ENCODE measurements at regions not wholly inside any gene's neighbourhood (a gene's known extent, or its start where the extent isn't known, plus 50 kb on each side); places are given as distances from the start of the nearest gene placed in this dataset.

- TF ChIP-seq YY1 (IDR thresholded peaks at IDR 0.05; ENCODE audit: low read depth, low read length) (no peak), BACH1 (IDR thresholded peaks at IDR 0.05; ENCODE audit: low read length) (no peak), POLR2A (IDR thresholded peaks at IDR 0.05; ENCODE audit: control extremely low read depth in 1 of 2, low read depth in 2 of 2, low read length in 2 of 2) (no peak), GTF2F1 (IDR thresholded peaks at IDR 0.05; ENCODE audit: borderline replicate concordance, low read depth, low read length) (no peak), RAD21 (IDR thresholded peaks at IDR 0.05 in 1 of 2, conservative IDR thresholded peaks at IDR 0.05 in 1 of 2; ENCODE audit: low read depth in 2 of 2, low read length in 2 of 2) (no peak), POLR2AphosphoS5 (IDR thresholded peaks at IDR 0.05; ENCODE audit: low read depth, low read length) (no peak), CEBPB (IDR thresholded peaks at IDR 0.05; ENCODE audit: low read depth, low read length) (no peak), SP4 (IDR thresholded peaks at IDR 0.05; ENCODE audit: low read length) (no peak), JUND (IDR thresholded peaks at IDR 0.05; ENCODE audit: low read length) (no peak), RBBP5 (IDR thresholded peaks at IDR 0.05; ENCODE audit: borderline replicate concordance, low read depth, low read length) (no peak), JUN (IDR thresholded peaks at IDR 0.05; ENCODE audit: low read depth, low read length) (no peak), ASH2L (IDR thresholded peaks at IDR 0.05; ENCODE audit: low read length) (no peak)
- TF ChIP-seq, protein P1, sequence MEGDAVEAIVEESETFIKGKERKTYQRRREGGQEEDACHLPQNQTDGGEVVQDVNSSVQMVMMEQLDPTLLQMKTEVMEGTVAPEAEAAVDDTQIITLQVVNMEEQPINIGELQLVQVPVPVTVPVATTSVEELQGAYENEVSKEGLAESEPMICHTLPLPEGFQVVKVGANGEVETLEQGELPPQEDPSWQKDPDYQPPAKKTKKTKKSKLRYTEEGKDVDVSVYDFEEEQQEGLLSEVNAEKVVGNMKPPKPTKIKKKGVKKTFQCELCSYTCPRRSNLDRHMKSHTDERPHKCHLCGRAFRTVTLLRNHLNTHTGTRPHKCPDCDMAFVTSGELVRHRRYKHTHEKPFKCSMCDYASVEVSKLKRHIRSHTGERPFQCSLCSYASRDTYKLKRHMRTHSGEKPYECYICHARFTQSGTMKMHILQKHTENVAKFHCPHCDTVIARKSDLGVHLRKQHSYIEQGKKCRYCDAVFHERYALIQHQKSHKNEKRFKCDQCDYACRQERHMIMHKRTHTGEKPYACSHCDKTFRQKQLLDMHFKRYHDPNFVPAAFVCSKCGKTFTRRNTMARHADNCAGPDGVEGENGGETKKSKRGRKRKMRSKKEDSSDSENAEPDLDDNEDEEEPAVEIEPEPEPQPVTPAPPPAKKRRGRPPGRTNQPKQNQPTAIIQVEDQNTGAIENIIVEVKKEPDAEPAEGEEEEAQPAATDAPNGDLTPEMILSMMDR (IDR thresholded peaks at IDR 0.05; ENCODE audit: control extremely low read depth in 1 of 3, insufficient read depth in 1 of 3, low read depth in 1 of 3, low read length in 3 of 3): no peak
Measured at GRCh38 chr10:46175831-46176230, 111.0 kb upstream of the ANTXRL start.
